ENCODE measurements at regions not wholly inside any gene's neighbourhood (a gene's known extent, or its start where the extent isn't known, plus 50 kb on each side); places are given as distances from the start of the nearest gene placed in this dataset.
A peak's percentile ranks its signal among the peaks of the same experiment; 100 is the strongest.

GRCh38 chr6:4322846-4323309, 187.5 kb upstream of the ECI2 start (continued):
- TF ChIP-seq MCM3 (IDR thresholded peaks at IDR 0.05) (no peak), ZNF274 (IDR thresholded peaks at IDR 0.05; ENCODE audit: borderline replicate concordance, low read depth, low read length) (no peak), U2AF2 (optimal IDR thresholded peaks at IDR 0.05; ENCODE audit: low read depth, low read length) (no peak), MCM2 (IDR thresholded peaks at IDR 0.05; ENCODE audit: low read depth) (no peak), TBP (optimal IDR thresholded peaks at IDR 0.05; ENCODE audit: low read depth, low read length) (no peak), ZNF24 (IDR thresholded peaks at IDR 0.05) (no peak), U2AF1 (optimal IDR thresholded peaks at IDR 0.05; ENCODE audit: low read depth, low read length) (no peak), LEF1 (IDR thresholded peaks at IDR 0.05) (peak; percentile 81; the same call in 1 of the 2 replicates), PRPF4 (IDR thresholded peaks at IDR 0.05; ENCODE audit: insufficient read depth, low read depth, low read length, poor library complexity, severe bottlenecking) (no peak), RBM14 (IDR thresholded peaks at IDR 0.05; ENCODE audit: borderline replicate concordance, insufficient read depth, low read depth, low read length) (no peak), E2F5 (CRISPR knock-in tag; IDR thresholded peaks at IDR 0.05) (no peak), GTF2E2 (tag; IDR thresholded peaks at IDR 0.05) (0 out of 2 replicates have a peak, but pooled peaks have one; percentile 6), ZKSCAN3 (CRISPR knock-in tag; IDR thresholded peaks at IDR 0.05) (no peak), SMAD1 (IDR thresholded peaks at IDR 0.05; ENCODE audit: low read depth, low read length, partially characterized antibody) (peak; percentile 62), TOE1 (IDR thresholded peaks at IDR 0.05; ENCODE audit: borderline replicate concordance) (no peak), TOE1 (CRISPR knock-in tag; IDR thresholded peaks at IDR 0.05; ENCODE audit: borderline replicate concordance, low read depth) (no peak), ATF2 (CRISPR knock-in tag; IDR thresholded peaks at IDR 0.05) (no peak), DIDO1 (tag; IDR thresholded peaks at IDR 0.05; ENCODE audit: low read depth) (0 out of 2 replicates have a peak, but pooled peaks have one; percentile 36), GABPB1 (CRISPR knock-in tag; IDR thresholded peaks at IDR 0.05) (no peak), FOXA3 (CRISPR knock-in tag; conservative IDR thresholded peaks at IDR 0.05 in 1 of 2, IDR thresholded peaks at IDR 0.05 in 1 of 2) (no peak; a peak in 1 of 4 replicates), ERF (CRISPR knock-in tag; IDR thresholded peaks at IDR 0.05) (no peak), GATAD2A (IDR thresholded peaks at IDR 0.05) (no peak), TAL1 (IDR thresholded peaks at IDR 0.05) (peak; percentile 56), ARID1B (IDR thresholded peaks at IDR 0.05) (peak; percentile 86), JUNB (CRISPR knock-in tag; conservative IDR thresholded peaks at IDR 0.05) (0 out of 2 replicates have a peak, but pooled peaks have one; percentile 41), ZNF695 (CRISPR knock-in tag; IDR thresholded peaks at IDR 0.05) (no peak), TCF7 (IDR thresholded peaks at IDR 0.05; ENCODE audit: borderline replicate concordance) (no peak)
- TF ChIP-seq, protein P1, sequence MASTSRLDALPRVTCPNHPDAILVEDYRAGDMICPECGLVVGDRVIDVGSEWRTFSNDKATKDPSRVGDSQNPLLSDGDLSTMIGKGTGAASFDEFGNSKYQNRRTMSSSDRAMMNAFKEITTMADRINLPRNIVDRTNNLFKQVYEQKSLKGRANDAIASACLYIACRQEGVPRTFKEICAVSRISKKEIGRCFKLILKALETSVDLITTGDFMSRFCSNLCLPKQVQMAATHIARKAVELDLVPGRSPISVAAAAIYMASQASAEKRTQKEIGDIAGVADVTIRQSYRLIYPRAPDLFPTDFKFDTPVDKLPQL (IDR thresholded peaks at IDR 0.05; ENCODE audit: extremely low read depth, insufficient read length), result no peak

Measured in K562 (cell line).